H1 (cell line): ENCODE measurements at regions not wholly inside any gene's neighbourhood (a gene's known extent, or its start where the extent isn't known, plus 50 kb on each side); places are given as distances from the start of the nearest gene placed in this dataset.
A peak's percentile ranks its signal among the peaks of the same experiment; 100 is the strongest.

Experiments
- CTCF ChIA-PET: fragments of 300-600 bp; sonication (Branson Sonifier 250); formaldehyde crosslinking; loops from one replicate; lab custom pipeline; 2021; ENCODE audit not compliant: partially characterized antibody; lab: Charles Lee
- POLR2A ChIA-PET: fragments of 300-600 bp; sonication (Branson Sonifier 250); formaldehyde crosslinking; loops from one replicate; lab custom pipeline; 2021; ENCODE audit warnings: inconsistent platforms; ENCODE audit not compliant: partially characterized antibody; lab: Charles Lee
- DNase-seq, 2 experiments: peaks; one replicate each; pipeline versions ENCODE4 v3.0.0 to v3.0.0-alpha.2; 2010 to 2022; ENCODE audit warnings: low spot score in 2 of 2, low read depth in 1 of 2, mixed read lengths in 1 of 2
- FAIRE-seq: peaks from 2 replicates; lab custom pipeline; 2011; peaks lifted over from hg19 to GRCh38; lab: Jason Lieb, UNC
- H2AFZ ChIP-seq: 2 replicates; pipeline ENCODE4 v1.8.1; 2012; ENCODE audit warnings: low read length, inconsistent platforms
- H2AK5ac ChIP-seq: 2 replicates; pipeline ENCODE4 v1.6.1; 2013; ENCODE audit warnings: low read depth, low read length
- H2BK120ac ChIP-seq: replicated peaks from 2 replicates; pipeline ENCODE3; 2013; ENCODE audit warnings: low read depth, low read length, inconsistent platforms
- H2BK12ac ChIP-seq: 2 replicates; pipeline ENCODE4 v1.6.1; 2013; ENCODE audit warnings: low read depth, low read length
- H2BK15ac ChIP-seq: 2 replicates; pipeline ENCODE4 v1.6.1; 2013; ENCODE audit warnings: low read length
- H2BK20ac ChIP-seq: 2 replicates; pipeline ENCODE4 v1.6.1; 2013; ENCODE audit warnings: low read length
- H2BK5ac ChIP-seq: 2 replicates; pipeline ENCODE4 v1.6.1; 2013; ENCODE audit warnings: low read depth, low read length
- H3K14ac ChIP-seq: 2 replicates; pipeline ENCODE4 v1.6.1; 2013; ENCODE audit warnings: inconsistent platforms; ENCODE audit not compliant: insufficient read length
- H3K18ac ChIP-seq: 2 replicates; pipeline ENCODE4 v1.6.1; 2013; ENCODE audit warnings: low read length; ENCODE audit errors: extremely low read depth
- H3K23ac ChIP-seq: 2 replicates; pipeline ENCODE4 v1.6.1; 2013; ENCODE audit warnings: inconsistent platforms; ENCODE audit not compliant: insufficient read length
- H3K23me2 ChIP-seq: 2 replicates; pipeline ENCODE4 v1.6.1; 2013; ENCODE audit warnings: low read depth, low read length
- H3K27ac ChIP-seq: 2 replicates; pipeline ENCODE4 v1.6.1; 2011; ENCODE audit warnings: low read depth, low read length, inconsistent platforms
- H3K27me3 ChIP-seq, 4 experiments: replicated peaks in 1 of 4; 1 replicate in 1 of 4; 2 replicates in 3 of 4; pipeline versions ENCODE4 v1.6.1 to v1.8.1; 2011 to 2013; ENCODE audit warnings: low read length in 3 of 4, mild to moderate bottlenecking in 3 of 4, inconsistent platforms in 2 of 4, mixed read lengths in 2 of 4, moderate library complexity in 1 of 4; ENCODE audit not compliant: control insufficient read depth in 3 of 4, insufficient read depth in 3 of 4; ENCODE audit errors: extremely low read depth in 1 of 4
- H3K36me3 ChIP-seq, 4 experiments: 2 replicates each; pipeline versions ENCODE4 v1.6.1 to v1.8.1; 2011 to 2013; ENCODE audit warnings: mild to moderate bottlenecking in 4 of 4, low read length in 3 of 4, moderate library complexity in 2 of 4, control low read depth in 1 of 4, inconsistent platforms in 1 of 4; ENCODE audit not compliant: insufficient read depth in 4 of 4, control insufficient read depth in 2 of 4
- H3K4ac ChIP-seq: replicated peaks from 2 replicates; pipeline ENCODE3; 2013; ENCODE audit warnings: low read length, low read depth, mixed read lengths, inconsistent platforms; ENCODE audit not compliant: insufficient read length
- H3K4me1 ChIP-seq, 4 experiments: replicated peaks in 1 of 4; 1 replicate in 1 of 4; 2 replicates in 3 of 4; pipeline versions ENCODE4 v1.6.1 to v1.8.1; 2011 to 2013; ENCODE audit warnings: low read length in 3 of 4, inconsistent platforms in 2 of 4, mixed read lengths in 1 of 4; ENCODE audit not compliant: insufficient read depth in 4 of 4, control insufficient read depth in 3 of 4
- H3K4me2 ChIP-seq, 2 experiments: 2 replicates each; pipeline versions ENCODE4 v1.6.1 to v1.8.1; 2011 to 2013; ENCODE audit warnings: low read depth in 2 of 2, low read length in 2 of 2, control low read depth in 1 of 2, inconsistent platforms in 1 of 2, mild to moderate bottlenecking in 1 of 2; ENCODE audit not compliant: insufficient read depth in 1 of 2
- H3K4me3 ChIP-seq, 4 experiments: fragments of 200-600, 300-600 bp in 1 of 4; sonication (generic), shearing (Covaris generic), sonication (Bioruptor Twin) in 1 of 4; 2 replicates each; pipeline versions ENCODE4 v1.5.1 to v1.8.1; 2011 to 2016; ENCODE audit warnings: low read length in 4 of 4, low read depth in 3 of 4, control low read depth in 2 of 4, inconsistent platforms in 2 of 4, mild to moderate bottlenecking in 2 of 4, mixed read lengths in 1 of 4, moderate library complexity in 1 of 4; ENCODE audit not compliant: insufficient read depth in 2 of 4; ENCODE audit errors: extremely low read depth in 1 of 4
- H3K56ac ChIP-seq: replicated peaks from 2 replicates; pipeline ENCODE3; 2013; ENCODE audit warnings: low read depth, mild to moderate bottlenecking, mixed read lengths, low read length, inconsistent platforms; ENCODE audit not compliant: insufficient read length
- H3K79me1 ChIP-seq: 2 replicates; pipeline ENCODE4 v1.6.1; 2013; ENCODE audit warnings: low read depth, low read length, control low read depth
- H3K79me2 ChIP-seq, 2 experiments: 2 replicates each; pipeline versions ENCODE4 v1.6.1 to v1.8.1; 2012 to 2013; ENCODE audit warnings: low read length in 2 of 2, mild to moderate bottlenecking in 2 of 2, inconsistent platforms in 1 of 2; ENCODE audit not compliant: insufficient read depth in 2 of 2, control insufficient read depth in 1 of 2
- H3K9ac ChIP-seq, 4 experiments: replicated peaks in 1 of 4; 1 replicate in 1 of 4; 2 replicates in 3 of 4; pipeline versions ENCODE4 v1.6.1 to v1.8.1; 2011 to 2013; ENCODE audit warnings: low read depth in 3 of 4, low read length in 3 of 4, control low read depth in 2 of 4, mild to moderate bottlenecking in 2 of 4, moderate library complexity in 2 of 4, inconsistent platforms in 1 of 4; ENCODE audit errors: extremely low read depth in 1 of 4
- H3K9me3 ChIP-seq, 2 experiments: 2 replicates each; pipeline versions ENCODE4 v1.6.1 to v1.8.1; 2012 to 2013; ENCODE audit warnings: mild to moderate bottlenecking in 2 of 2, moderate library complexity in 2 of 2, control low read depth in 1 of 2, inconsistent platforms in 1 of 2, low read depth in 1 of 2, low read length in 1 of 2, mixed read lengths in 1 of 2; ENCODE audit not compliant: insufficient read depth in 2 of 2
- H4K20me1 ChIP-seq, 2 experiments: replicated peaks in 1 of 2; 2 replicates each; pipeline versions ENCODE3 to v1.8.1; 2011 to 2013; ENCODE audit warnings: inconsistent platforms in 2 of 2, low read length in 2 of 2, mild to moderate bottlenecking in 1 of 2; ENCODE audit not compliant: insufficient read depth in 2 of 2, control insufficient read depth in 1 of 2
- H4K5ac ChIP-seq: 2 replicates; pipeline ENCODE4 v1.6.1; 2013; ENCODE audit warnings: low read length, low read depth, mixed read lengths, inconsistent platforms; ENCODE audit not compliant: insufficient read length
- H4K8ac ChIP-seq: 2 replicates; pipeline ENCODE4 v1.8.0; 2013; ENCODE audit warnings: mild to moderate bottlenecking, moderate library complexity, low read length, inconsistent platforms; ENCODE audit not compliant: insufficient read depth; ENCODE audit errors: extremely low read depth
- H4K91ac ChIP-seq: replicated peaks from 2 replicates; pipeline ENCODE3; 2013; ENCODE audit warnings: low read length, mixed read lengths, inconsistent platforms; ENCODE audit not compliant: insufficient read length
- CEBPB ChIP-seq: IDR thresholded peaks from 2 replicates; pipeline ENCODE4 v1.6.1; 2012; ENCODE audit warnings: low read depth, low read length
- SRF ChIP-seq: IDR thresholded peaks from 2 replicates; pipeline ENCODE4 v1.6.1; 2011; ENCODE audit warnings: mild to moderate bottlenecking, low read depth, low read length, moderate library complexity
- USF2 ChIP-seq: IDR thresholded peaks from 2 replicates; pipeline ENCODE4 v1.6.1; 2011; ENCODE audit warnings: low read length, improper control_type of control experiment
- WGBS, 2 experiments: shearing (Covaris generic) in 1 of 2; methylation state at CpG; one replicate each; pipeline versions ENCODE4 v1.1.6 to v1.1.7; 2013 to 2015; ENCODE audit warnings: low lambda C conversion rate in 2 of 2, mixed read lengths in 2 of 2, inconsistent platforms in 1 of 2, low coverage in 1 of 2, missing lambda C conversion rate in 1 of 2; ENCODE audit not compliant: insufficient replicate concordance in 2 of 2, insufficient coverage in 1 of 2, insufficient read length in 1 of 2; ENCODE audit errors: extremely low coverage in 1 of 2, missing lambda C conversion rate in 1 of 2; 5-methylcytosine and 5-hydroxymethylcytosine counted together

DNA sequence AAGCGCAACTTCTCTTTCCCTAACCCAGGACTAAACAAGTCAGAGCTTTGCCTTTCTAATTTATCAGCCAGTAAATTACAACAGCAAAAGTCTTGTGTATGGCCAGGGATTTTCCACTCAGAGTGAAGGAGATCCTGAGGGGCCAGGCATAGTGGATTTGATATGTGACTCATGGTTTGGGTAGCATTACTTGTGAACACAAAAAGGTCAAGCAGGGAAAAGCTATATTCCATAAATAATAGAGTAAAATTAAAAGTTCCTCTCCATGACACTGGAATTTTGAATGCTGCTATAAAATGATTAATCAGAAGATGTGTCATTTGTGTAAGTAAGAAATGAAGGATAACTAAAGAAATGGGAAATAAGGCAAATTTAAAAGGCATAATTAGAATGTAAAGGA is 284.8 kb downstream of the HLX start:
- no peaks in the 10 kb centered on the region for H3K23me2 ChIP-seq
- H2AFZ ChIP-seq: no peak overlapping the region
- ChIA-PET CTCF (no interaction called here), POLR2A (no interaction called here)
- 100% methylated on average over 1 of the region's 1 CpG; no CpG with 5 or more reads in 1 of the 2 experiments for WGBS, 2 experiments
- H3K4me2 ChIP-seq: no peak overlapping the region
- 0 out of 2 replicates have a peak overlapping the region, but pooled peaks have one; percentile 17 for H2BK20ac ChIP-seq
- H4K8ac ChIP-seq: no peak overlapping the region
- peaks cover 0 to 10% (median 2%) of the 10 kb centered on the region in 4 experiments; a peak in 2 of 7 replicates for H3K4me1 ChIP-seq
- H3K18ac ChIP-seq: no peak overlapping the region
- H4K5ac ChIP-seq: no peak overlapping the region
- no peak overlapping the region for H2BK15ac ChIP-seq
- no peak for FAIRE-seq
- H4K91ac ChIP-seq: no peak overlapping the region
- no peaks in the 10 kb centered on the region for H3K27me3 ChIP-seq
- no peak overlapping the region for H3K4ac ChIP-seq
- no peaks in the 10 kb centered on the region for H3K36me3 ChIP-seq
- no peak overlapping the region for H3K9ac ChIP-seq
- H2AK5ac ChIP-seq: no peak overlapping the region
- no peak overlapping the region for H3K23ac ChIP-seq
- no peak overlapping the region for H2BK5ac ChIP-seq
- no peak overlapping the region for H3K27ac ChIP-seq
- H2BK12ac ChIP-seq: no peak overlapping the region
- H3K79me2 ChIP-seq: no peaks in the 10 kb centered on the region
- H3K79me1 ChIP-seq: no peaks in the 10 kb centered on the region
- no peak overlapping the region for H3K56ac ChIP-seq
- no peak overlapping the region for H3K14ac ChIP-seq
- no peak for DNase-seq
- no peaks in the 10 kb centered on the region for H3K9me3 ChIP-seq
- H2BK120ac ChIP-seq: no peak overlapping the region
- TF ChIP-seq SRF: no peak
- no peak for TF ChIP-seq CEBPB
- TF ChIP-seq USF2: no peak
- no peaks in the 10 kb centered on the region for H4K20me1 ChIP-seq
- no peak overlapping the region for H3K4me3 ChIP-seq
